Natural killer cell (primary cell): ENCODE measurements at regions not wholly inside any gene's neighbourhood (a gene's known extent, or its start where the extent isn't known, plus 50 kb on each side); places are given as distances from the start of the nearest gene placed in this dataset.
"Not testable (repeated sequence)": the region's sequence is repeated elsewhere in the genome, so short reads cannot be mapped to it uniquely, and the experiment has no call there.

Experiments used
- ATAC-seq, 3 donors: fragments of 150-1000 bp in 2 of 3; fragments of 200-7000 bp in 1 of 3; cut with Tn5 transposase; 1 replicate in 1 of 3; 2 replicates in 2 of 3; pipeline ENCODE4 v1.10.0; 2021; ENCODE audit warnings: mild to moderate bottlenecking in 2 of 3, moderate library complexity in 2 of 3
- DNase-seq, 2 donors: peaks; one replicate each; pipeline versions ENCODE4 v3.0.0 to v3.0.0-alpha.2; 2013 to 2021; ENCODE audit warnings: mixed read lengths in 1 of 2
- H3K27ac ChIP-seq: one replicate; pipeline ENCODE4 v1.5.1; 2013; ENCODE audit warnings: mild to moderate bottlenecking, low read length
- H3K27me3 ChIP-seq: one replicate; pipeline ENCODE4 v1.6.1; 2013; ENCODE audit warnings: low read length; ENCODE audit not compliant: control insufficient read depth, insufficient read depth
- H3K36me3 ChIP-seq: one replicate; pipeline ENCODE4 v1.6.1; 2013; ENCODE audit warnings: low read length; ENCODE audit not compliant: control insufficient read depth, insufficient read depth
- H3K4me1 ChIP-seq: one replicate; pipeline ENCODE4 v1.6.1; 2013; ENCODE audit warnings: low read length; ENCODE audit not compliant: control insufficient read depth, insufficient read depth
- H3K4me3 ChIP-seq: one replicate; pipeline ENCODE4 v1.5.1; 2013; ENCODE audit warnings: low read length
- H3K9me3 ChIP-seq: one replicate; pipeline ENCODE4 v1.6.1; 2013; ENCODE audit warnings: low read length; ENCODE audit not compliant: control insufficient read depth, insufficient read depth
- H3K27ac Mint-ChIP-seq, 2 donors: one replicate each; pipeline ENCODE4 v1.8.0; 2022; ENCODE audit warnings: mild to moderate bottlenecking in 2 of 2, mixed read lengths in 2 of 2, moderate library complexity in 1 of 2
- H3K27me3 Mint-ChIP-seq, 2 donors: one replicate each; pipeline ENCODE4 v1.8.0; 2022; ENCODE audit warnings: low read depth in 2 of 2, mixed read lengths in 2 of 2
- H3K36me3 Mint-ChIP-seq: one replicate; pipeline ENCODE4 v1.8.0; 2022; ENCODE audit warnings: mixed read lengths
- H3K4me1 Mint-ChIP-seq, 2 donors: one replicate each; pipeline ENCODE4 v1.8.0; 2022; ENCODE audit warnings: mixed read lengths in 2 of 2
- H3K4me3 Mint-ChIP-seq: one replicate; pipeline ENCODE4 v1.8.0; 2022; ENCODE audit warnings: mild to moderate bottlenecking, moderate library complexity, mixed read lengths
- H3K9me3 Mint-ChIP-seq, 2 donors: one replicate each; pipeline ENCODE4 v1.8.0; 2022; ENCODE audit warnings: mixed read lengths in 2 of 2
- CTCF ChIP-seq: fragments of 200-600 bp; IDR thresholded peaks from one replicate; pipeline ENCODE4 v1.8.0; 2022; ENCODE audit warnings: antibody characterized with exemption
- WGBS: methylation state at CpG from one replicate; pipeline ENCODE4 v1.1.7; 2013; ENCODE audit warnings: missing lambda C conversion rate; ENCODE audit not compliant: insufficient coverage; 5-methylcytosine and 5-hydroxymethylcytosine counted together
- intact Hi-C: fragments of 100-400 bp; cut with micrococcal nuclease; formaldehyde crosslinking; loops from one replicate; pipeline ENCODE4 v1.14.2; 2022

- H3K9me3 Mint-ChIP-seq: no peaks in the 10 kb centered on the region
- Histone ChIP-seq H3K9me3 (no peaks in the 10 kb centered on the region), H3K4me3 (no peak overlapping the region), H3K27ac (no peak overlapping the region), H3K36me3 (no peaks in the 10 kb centered on the region), H3K27me3 (no peaks in the 10 kb centered on the region), H3K4me1 (no peaks in the 10 kb centered on the region)
- peaks cover 0 to 5% of the 10 kb centered on the region in 2 donors for H3K4me1 Mint-ChIP-seq
- H3K27me3 Mint-ChIP-seq: peaks cover 0 to 2% of the 10 kb centered on the region in 2 donors
- ATAC-seq (no peak), DNase-seq (no peak)
- no peak for TF ChIP-seq CTCF
- WGBS: 96% methylated on average over 2 of the region's 3 CpGs
- intact Hi-C loops: loop anchor here (5.0 kb wide), 1 partner anchor 427 kb away; no protein-coding TSS in a partner anchor
- H3K36me3 Mint-ChIP-seq: no peaks in the 10 kb centered on the region
- H3K4me3 Mint-ChIP-seq: no peak overlapping the region
- H3K27ac Mint-ChIP-seq: no peak overlapping the region
Observed at GRCh38 chr7:12494687-12495024, 75.9 kb upstream of the SCIN start.

- not testable (repeated sequence) for H3K36me3 ChIP-seq, H3K27me3 Mint-ChIP-seq, H3K4me1 ChIP-seq, H3K4me1 Mint-ChIP-seq, H3K9me3 Mint-ChIP-seq, H3K27me3 ChIP-seq, ATAC-seq, H3K4me3 ChIP-seq, H3K36me3 Mint-ChIP-seq, H3K9me3 ChIP-seq, H3K27ac ChIP-seq, H3K27ac Mint-ChIP-seq
- H3K4me3 Mint-ChIP-seq: peak overlapping the region; percentile 78
- 77% methylated on average over 17 of the region's 31 CpGs for WGBS
- DNase-seq: peak in 1 of 2 donors; percentile 54
- intact Hi-C loops: loop anchor here (5.0 kb wide), 1 partner anchor 430 kb away; no protein-coding TSS in a partner anchor
Observed at GRCh38 chr7:12496901-12497674, 73.4 kb upstream of the SCIN start.

DNA sequence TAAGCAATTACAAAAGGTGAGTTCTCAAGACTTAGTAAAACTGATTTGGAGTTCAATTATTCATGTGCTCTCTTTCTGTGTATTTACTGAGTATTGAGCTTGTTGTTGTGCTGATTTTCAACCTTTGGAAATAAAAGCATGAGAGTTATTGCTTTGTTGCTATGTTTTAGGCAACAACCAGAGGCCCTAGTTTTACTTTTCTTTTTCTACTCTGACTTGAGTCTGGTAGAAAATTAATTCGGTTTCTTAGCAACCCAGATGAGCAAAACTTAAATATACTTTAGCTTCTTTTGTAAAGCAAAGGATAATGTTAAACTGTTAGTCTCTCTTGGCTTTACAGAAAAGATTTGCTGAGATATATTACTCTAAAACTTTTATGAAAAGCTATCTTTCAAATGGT, 66.4 kb upstream of the SCIN start:
- DNase-seq: no peak
- Histone ChIP-seq H3K9me3 (no peaks in the 10 kb centered on the region), H3K36me3 (no peaks in the 10 kb centered on the region), H3K4me1 (no peaks in the 10 kb centered on the region), H3K27me3 (no peaks in the 10 kb centered on the region), H3K27ac (no peak overlapping the region), H3K4me3 (no peak overlapping the region)
- H3K4me3 Mint-ChIP-seq: no peak overlapping the region
- no peak for ATAC-seq
- no peaks in the 10 kb centered on the region for H3K27me3 Mint-ChIP-seq
- intact Hi-C loops: no loop called here
- H3K36me3 Mint-ChIP-seq: no peaks in the 10 kb centered on the region
- no CpG with 5 or more reads among the region's 1 CpG for WGBS
- H3K9me3 Mint-ChIP-seq: no peaks in the 10 kb centered on the region
- no peak overlapping the region for H3K27ac Mint-ChIP-seq
- no peaks in the 10 kb centered on the region for H3K4me1 Mint-ChIP-seq
- TF ChIP-seq CTCF: no peak

- Mint-ChIP-seq H3K27ac (no peak overlapping the region), H3K9me3 (no peaks in the 10 kb centered on the region), H3K4me1 (no peaks in the 10 kb centered on the region), H3K4me3 (no peak overlapping the region), H3K27me3 (no peaks in the 10 kb centered on the region), H3K36me3 (no peaks in the 10 kb centered on the region)
- Histone ChIP-seq H3K36me3 (no peaks in the 10 kb centered on the region), H3K27me3 (no peaks in the 10 kb centered on the region), H3K9me3 (no peaks in the 10 kb centered on the region), H3K4me1 (no peaks in the 10 kb centered on the region), H3K4me3 (no peak overlapping the region), H3K27ac (no peak overlapping the region)
- intact Hi-C loops: no loop called here
- no peak for DNase-seq
- TF ChIP-seq CTCF: no peak
- ATAC-seq: no peak
- 100% methylated on average over 1 of the region's 3 CpGs for WGBS
Observed at GRCh38 chr7:12508005-12508404, 62.5 kb upstream of the SCIN start.
